ENCODE measurements at regions not wholly inside any gene's neighbourhood (a gene's known extent, or its start where the extent isn't known, plus 50 kb on each side); places are given as distances from the start of the nearest gene placed in this dataset.

GRCh38 chrX:149363965-149364364, 141.1 kb downstream of the IDS start:
- H3K9me3 Mint-ChIP-seq (ENCODE audit: insufficient read depth) = no peaks in the 10 kb centered on the region
- no peaks in the 10 kb centered on the region for H3K4me1 Mint-ChIP-seq
- Histone ChIP-seq H2AFZ (ENCODE audit: insufficient read depth, low read depth, low read length, poor library complexity, severe bottlenecking) (no peak overlapping the region), H3K36me3 (replicated peaks in 1 of 2; ENCODE audit: control extremely low read depth in 1 of 2, control insufficient read depth in 1 of 2, extremely low read depth in 1 of 2, insufficient read depth in 2 of 2, low read length in 1 of 2) (no peaks in the 10 kb centered on the region), H4K20me1 (ENCODE audit: control insufficient read depth, insufficient read depth, low read length, poor library complexity, severe bottlenecking) (no peaks in the 10 kb centered on the region), H3K27me3 (replicated peaks in 1 of 4; ENCODE audit: control extremely low read depth in 1 of 4, control insufficient read depth in 3 of 4, insufficient read depth in 4 of 4, low read length in 3 of 4) (no peaks in the 10 kb centered on the region), H3K4me2 (replicated peaks; ENCODE audit: low read depth, low read length, poor library complexity, severe bottlenecking) (no peak overlapping the region), H3K4me3 (ENCODE audit: control extremely low read depth in 1 of 5, extremely low read depth in 1 of 5, insufficient read depth in 1 of 5, low read depth in 2 of 5, low read length in 4 of 5) (no peak overlapping the region), H3K9ac (ENCODE audit: low read length) (no peak overlapping the region), H3K9me3 (ENCODE audit: control extremely low read depth in 1 of 3, control insufficient read depth in 2 of 3, insufficient read depth in 1 of 3, low read length in 2 of 3) (no peaks in the 10 kb centered on the region), H3K4me1 (ENCODE audit: control insufficient read depth in 2 of 2, insufficient read depth in 2 of 2, low read length in 2 of 2) (no peaks in the 10 kb centered on the region), H3K79me2 (ENCODE audit: control insufficient read depth, insufficient read depth, low read length) (no peaks in the 10 kb centered on the region), H3K27ac (ENCODE audit: low read length in 2 of 2) (no peak overlapping the region)
- no peak for DNase-seq
- ATAC-seq (ENCODE audit: low read depth) = no peak
- H3K27me3 Mint-ChIP-seq = no peaks in the 10 kb centered on the region
- WGBS (ENCODE audit: insufficient coverage) = no CpG with 5 or more reads among the region's 2 CpGs
- TF ChIP-seq EZH2 (IDR thresholded peaks at IDR 0.05; ENCODE audit: borderline replicate concordance, insufficient read depth, low read depth, low read length, poor library complexity, severe bottlenecking) (no peak), CTCF (IDR thresholded peaks at IDR 0.05) (no peak)
- intact Hi-C loops (cut with micrococcal nuclease) = no loop called here
- H3K4me3 Mint-ChIP-seq = no peak overlapping the region
- POLR2A ChIA-PET = no interaction called here
- H3K27ac Mint-ChIP-seq = no peak overlapping the region
- CTCF ChIA-PET = no interaction called here

- no CpG with 5 or more reads among the region's 3 CpGs for WGBS (ENCODE audit: insufficient coverage)
- intact Hi-C loops (cut with micrococcal nuclease) = no loop called here
- Histone ChIP-seq H3K4me2 (replicated peaks; ENCODE audit: low read depth, low read length, poor library complexity, severe bottlenecking) (no peak overlapping the region), H2AFZ (ENCODE audit: insufficient read depth, low read depth, low read length, poor library complexity, severe bottlenecking) (no peak overlapping the region), H3K9ac (ENCODE audit: low read length) (no peak overlapping the region), H3K4me1 (ENCODE audit: control insufficient read depth in 2 of 2, insufficient read depth in 2 of 2, low read length in 2 of 2) (no peaks in the 10 kb centered on the region), H3K36me3 (replicated peaks in 1 of 2; ENCODE audit: control extremely low read depth in 1 of 2, control insufficient read depth in 1 of 2, extremely low read depth in 1 of 2, insufficient read depth in 2 of 2, low read length in 1 of 2) (no peaks in the 10 kb centered on the region), H3K79me2 (ENCODE audit: control insufficient read depth, insufficient read depth, low read length) (no peaks in the 10 kb centered on the region), H3K27me3 (replicated peaks in 1 of 4; ENCODE audit: control extremely low read depth in 1 of 4, control insufficient read depth in 3 of 4, insufficient read depth in 4 of 4, low read length in 3 of 4) (no peaks in the 10 kb centered on the region), H3K27ac (ENCODE audit: low read length in 2 of 2) (no peak overlapping the region), H3K4me3 (ENCODE audit: control extremely low read depth in 1 of 5, extremely low read depth in 1 of 5, insufficient read depth in 1 of 5, low read depth in 2 of 5, low read length in 4 of 5) (no peak overlapping the region), H4K20me1 (ENCODE audit: control insufficient read depth, insufficient read depth, low read length, poor library complexity, severe bottlenecking) (no peaks in the 10 kb centered on the region), H3K9me3 (ENCODE audit: control extremely low read depth in 1 of 3, control insufficient read depth in 2 of 3, insufficient read depth in 1 of 3, low read length in 2 of 3) (no peaks in the 10 kb centered on the region)
- H3K4me1 Mint-ChIP-seq = no peaks in the 10 kb centered on the region
- H3K27me3 Mint-ChIP-seq = no peaks in the 10 kb centered on the region
- CTCF ChIA-PET = no interaction called here
- ATAC-seq (ENCODE audit: low read depth) (no peak), DNase-seq (no peak)
- POLR2A ChIA-PET = no interaction called here
- H3K4me3 Mint-ChIP-seq = no peak overlapping the region
- TF ChIP-seq CTCF (IDR thresholded peaks at IDR 0.05) (no peak), EZH2 (IDR thresholded peaks at IDR 0.05; ENCODE audit: borderline replicate concordance, insufficient read depth, low read depth, low read length, poor library complexity, severe bottlenecking) (no peak)
- H3K27ac Mint-ChIP-seq = no peak overlapping the region
- H3K9me3 Mint-ChIP-seq (ENCODE audit: insufficient read depth) = no peaks in the 10 kb centered on the region
Measured at GRCh38 chrX:149346306-149346705, 158.8 kb downstream of the IDS start.
